Suppressor macrophage treated with lipopolysaccharide for 4 hours (primary cell): ENCODE measurements at regions not wholly inside any gene's neighbourhood (a gene's known extent, or its start where the extent isn't known, plus 50 kb on each side); places are given as distances from the start of the nearest gene placed in this dataset.
"Not testable (repeated sequence)": the region's sequence is repeated elsewhere in the genome, so short reads cannot be mapped to it uniquely, and the experiment has no call there.

Experiments used
- DNase-seq: peaks from one replicate; pipeline ENCODE4 v3.0.0-alpha.2; 2020

- no peak for DNase-seq
Measured at GRCh38 chr5:126046846-126047571, 376.2 kb upstream of the GRAMD2B start.

GRCh38 chr5:126052120-126052519 is 371.1 kb upstream of the GRAMD2B start:
- DNase-seq, result no peak

GRCh38 chr5:126052791-126053190 is 370.4 kb upstream of the GRAMD2B start:
- no peak for DNase-seq

- DNase-seq, result no peak
Measured at GRCh38 chr5:126053630-126054029, 369.6 kb upstream of the GRAMD2B start.

DNA sequence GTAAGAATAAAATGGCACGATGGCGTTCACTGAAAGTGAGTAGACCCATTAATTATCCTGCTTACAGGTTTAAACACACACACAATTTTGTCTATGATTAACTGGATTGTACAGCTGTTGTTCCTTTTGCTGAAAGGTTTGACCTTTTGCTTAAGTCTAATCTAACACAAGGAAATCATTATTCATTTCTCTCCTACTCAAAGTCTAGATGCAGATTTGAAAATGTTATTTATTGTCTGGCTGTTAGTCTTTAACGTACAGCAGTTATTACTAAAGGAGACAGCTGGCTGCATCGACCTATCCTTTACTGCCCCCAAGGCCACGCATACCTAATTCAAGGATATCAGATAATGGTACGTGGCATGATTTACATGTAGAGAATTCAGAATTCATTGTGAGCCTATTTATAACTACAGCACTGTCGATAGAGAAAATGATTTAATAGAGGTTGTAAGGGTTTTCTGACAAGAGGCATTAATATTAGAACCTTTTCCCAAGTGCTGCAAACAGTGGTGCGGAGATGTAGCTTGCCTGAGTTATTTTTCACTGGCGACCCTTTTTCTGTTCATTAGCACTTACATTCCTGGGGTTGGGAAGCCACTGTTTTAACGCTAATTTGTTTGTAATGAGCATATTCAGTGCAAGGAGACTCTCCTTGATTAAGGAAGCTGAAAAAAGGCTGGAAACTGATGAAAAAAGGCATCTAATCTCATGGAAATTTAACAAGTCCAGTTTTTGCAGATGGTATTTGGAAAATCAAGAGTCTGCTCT is 368.4 kb upstream of the GRAMD2B start:
- DNase-seq, result no peak

DNA sequence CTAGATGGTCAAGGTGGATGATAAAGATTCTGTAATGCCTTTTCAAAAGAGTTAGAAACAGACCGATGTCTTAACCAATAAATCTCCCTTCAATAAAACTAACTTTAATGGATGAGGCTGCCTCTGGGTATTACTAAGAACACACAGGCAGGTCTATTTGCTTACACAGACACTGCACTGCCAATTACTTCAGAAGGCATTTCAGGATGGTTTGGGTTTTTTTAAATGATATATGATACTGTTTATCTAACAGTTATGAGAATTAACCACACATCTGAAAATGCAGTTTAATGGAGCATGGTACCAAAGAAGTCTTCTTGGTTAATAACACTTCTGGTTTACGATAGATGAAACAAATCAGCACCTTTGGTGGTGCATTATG is 367.9 kb upstream of the GRAMD2B start:
- DNase-seq, result no peak

DNA sequence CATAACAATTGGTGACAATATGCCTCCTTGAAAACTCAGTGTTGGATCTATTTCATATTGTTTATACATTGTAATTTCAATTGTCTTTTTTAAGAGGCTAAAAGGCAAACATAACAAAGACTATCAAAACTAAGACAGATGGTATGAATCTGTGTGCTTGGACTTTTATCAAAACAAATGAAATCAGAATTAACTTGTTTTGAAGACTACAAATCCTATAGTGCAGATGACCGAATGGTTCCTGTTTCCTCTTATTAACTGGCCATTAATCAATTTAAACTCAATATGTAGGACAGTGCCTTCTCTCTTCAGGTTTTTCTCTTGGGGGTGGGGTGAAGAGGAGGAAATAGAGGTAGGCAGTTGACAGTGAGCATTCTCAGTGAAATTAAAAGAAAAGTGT is 366.9 kb upstream of the GRAMD2B start:
- no peak for DNase-seq

DNA sequence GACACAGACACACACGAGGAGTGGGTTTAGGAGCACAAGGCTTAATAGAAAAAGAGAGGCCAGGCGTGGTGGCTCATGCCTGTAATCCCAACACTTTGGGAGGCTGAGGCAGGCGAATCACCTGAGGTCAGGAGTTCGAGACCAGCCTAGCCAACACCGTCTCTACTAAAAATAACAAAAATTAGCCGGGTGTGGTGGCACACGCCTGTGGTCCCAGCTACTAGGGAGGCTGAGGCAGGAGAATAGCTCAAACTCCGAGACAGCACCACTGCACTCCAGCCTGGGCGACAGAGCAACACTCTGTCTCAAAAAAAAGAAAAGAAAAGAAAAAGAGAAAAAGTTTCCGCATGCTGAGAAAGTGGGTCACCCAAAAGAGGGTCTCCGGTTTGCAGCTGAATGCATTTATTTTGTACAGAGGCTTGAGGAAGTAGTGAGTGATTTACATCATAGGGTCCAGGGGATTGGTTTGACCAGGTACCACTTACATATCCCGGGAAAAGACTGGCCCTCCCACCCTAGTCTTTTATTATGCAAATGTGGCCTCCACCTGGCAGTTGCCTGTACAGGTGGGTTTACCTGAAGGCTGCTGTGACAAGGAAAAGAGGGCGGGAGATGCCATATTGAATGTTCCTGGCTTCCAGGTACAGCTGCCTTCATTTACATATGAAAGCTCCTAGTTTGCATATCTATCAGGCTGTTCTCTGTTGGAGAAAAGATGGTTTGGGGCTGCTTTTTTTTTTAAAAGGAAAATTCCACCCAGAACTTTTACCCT is 366.2 kb upstream of the GRAMD2B start:
- DNase-seq, result no peak

- not testable (repeated sequence) for DNase-seq
Measured at GRCh38 chr5:126058392-126058791, 364.8 kb upstream of the GRAMD2B start.

GRCh38 chr5:126062398-126063221 is 360.6 kb upstream of the GRAMD2B start:
- no peak for DNase-seq

DNA sequence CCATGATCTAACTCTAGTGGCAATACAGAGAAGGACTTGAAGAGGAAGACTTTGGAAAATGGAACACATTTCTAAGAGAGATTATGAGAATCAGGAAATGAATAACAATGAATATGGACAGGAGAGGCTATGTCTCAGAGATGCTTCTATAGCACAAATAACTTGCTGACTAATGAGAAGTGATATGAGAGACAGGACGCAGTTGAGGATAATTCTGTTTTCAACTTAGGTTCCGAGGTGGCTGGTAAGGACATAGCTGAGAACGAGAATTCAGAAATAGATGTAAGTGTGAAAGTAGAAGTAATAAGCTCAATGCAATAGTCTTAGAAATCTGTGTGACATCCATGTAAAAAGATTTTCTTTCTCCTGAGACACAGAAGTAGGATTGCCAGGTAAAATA is 358.1 kb upstream of the GRAMD2B start:
- no peak for DNase-seq

- no peak for DNase-seq
Measured at GRCh38 chr5:126066836-126067235, 356.4 kb upstream of the GRAMD2B start.

DNA sequence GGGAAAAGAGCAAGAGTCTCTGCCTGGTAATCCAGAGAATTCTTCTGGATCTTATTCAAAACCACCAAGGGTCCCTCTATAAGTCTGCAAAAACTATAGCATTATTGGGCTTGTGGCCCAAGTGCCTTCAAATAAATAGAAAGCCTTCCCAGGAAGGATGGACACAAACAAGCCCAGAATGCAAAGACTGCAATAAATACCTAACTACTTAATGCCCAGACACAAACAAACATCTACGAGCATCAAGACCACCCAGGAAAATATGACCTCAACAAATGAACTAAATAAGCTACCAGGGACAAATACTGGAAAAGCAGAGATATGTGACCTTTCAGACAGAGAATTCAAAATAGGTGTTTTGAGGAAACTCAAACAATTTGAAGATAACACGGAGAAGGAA is 355.8 kb upstream of the GRAMD2B start:
- no peak for DNase-seq

GRCh38 chr5:126069329-126069728 is 353.9 kb upstream of the GRAMD2B start:
- no peak for DNase-seq

GRCh38 chr5:126070481-126070880 is 352.7 kb upstream of the GRAMD2B start:
- DNase-seq, result no peak

DNA sequence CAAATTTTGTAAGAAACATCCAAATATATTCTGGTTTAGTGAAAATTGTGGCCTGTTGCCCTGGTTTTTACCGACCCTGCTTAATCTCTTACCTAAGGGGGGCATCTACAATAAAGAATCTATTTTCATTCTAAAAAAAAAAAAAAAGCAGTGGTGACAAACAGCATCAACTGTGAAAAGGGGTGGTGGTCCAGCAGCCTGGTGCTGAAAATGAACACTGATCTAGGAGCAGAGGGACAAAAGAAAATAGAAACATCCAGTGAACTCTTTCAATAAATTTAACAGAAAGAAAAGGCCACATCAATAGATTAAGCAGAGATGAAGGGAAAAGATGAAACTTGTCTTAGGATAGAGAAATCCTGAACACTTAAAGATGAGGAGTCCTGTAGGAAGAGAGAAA is 348.7 kb upstream of the GRAMD2B start:
- no peak for DNase-seq

- DNase-seq, result no peak
Measured at GRCh38 chr5:126079266-126079665, 343.9 kb upstream of the GRAMD2B start.

DNA sequence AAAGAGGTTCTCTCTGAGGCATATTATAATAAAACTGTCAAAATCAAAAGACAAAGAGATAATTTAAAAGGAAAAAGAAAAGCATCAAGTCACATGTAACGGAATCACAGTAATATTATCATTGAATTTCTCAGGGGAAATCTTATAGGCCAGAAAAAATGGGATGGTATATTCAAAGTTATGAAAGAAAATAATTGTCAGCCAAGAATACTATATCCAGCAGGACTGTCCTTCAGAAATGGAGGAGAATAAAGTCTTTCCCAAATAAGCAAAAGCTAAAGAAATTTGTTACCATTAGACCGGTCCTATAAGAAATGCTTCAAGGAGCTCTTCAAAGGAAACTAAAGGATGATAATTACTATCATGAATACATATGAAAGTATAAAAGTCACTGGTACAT is 342.0 kb upstream of the GRAMD2B start:
- no peak for DNase-seq

- no peak for DNase-seq
Measured at GRCh38 chr5:126093041-126093440, 330.2 kb upstream of the GRAMD2B start.

GRCh38 chr5:126093718-126094117 is 329.5 kb upstream of the GRAMD2B start:
- no peak for DNase-seq

- DNase-seq, result no peak
Measured at GRCh38 chr5:126094991-126095390, 328.2 kb upstream of the GRAMD2B start.

- DNase-seq, result no peak
Measured at GRCh38 chr5:126096442-126097006, 326.7 kb upstream of the GRAMD2B start.

GRCh38 chr5:126097876-126098275 is 325.3 kb upstream of the GRAMD2B start:
- DNase-seq, result no peak
